ENCODE measurements at regions not wholly inside any gene's neighbourhood (a gene's known extent, or its start where the extent isn't known, plus 50 kb on each side); places are given as distances from the start of the nearest gene placed in this dataset.

GRCh38 chr11:129273322-129273721, 81.2 kb upstream of the ARHGAP32 start:
- TF ChIP-seq CTCF (conservative IDR thresholded peaks at IDR 0.05 in 1 of 2, IDR thresholded peaks at IDR 0.05 in 1 of 2; ENCODE audit: extremely low read depth in 1 of 2, insufficient read depth in 1 of 2, low read depth in 1 of 2, low read length in 2 of 2) = no peak
- TF ChIP-seq EZH2 (IDR thresholded peaks at IDR 0.05; ENCODE audit: borderline replicate concordance, low read length) = no peak
